GM23338 (cell line): ENCODE measurements at regions not wholly inside any gene's neighbourhood (a gene's known extent, or its start where the extent isn't known, plus 50 kb on each side); places are given as distances from the start of the nearest gene placed in this dataset.

Experiments used
- ATAC-seq: fragments of 200-7000 bp; cut with Tn5 transposase; 3 replicates; pipeline ENCODE4 v1.9.1; 2020
- DNase-seq: peaks from one replicate; pipeline ENCODE4 v3.0.0-alpha.2; 2015; ENCODE audit warnings: low spot score
- H2AFZ ChIP-seq: fragments of 200-600 bp; sonication (generic); 2 replicates; pipeline ENCODE4 v1.8.0; 2016; ENCODE audit warnings: antibody characterized with exemption, mild to moderate bottlenecking, moderate library complexity
- H3F3A ChIP-seq: fragments of 200-600 bp; sonication (generic); replicated peaks from 2 replicates; pipeline ENCODE4 v1.8.0; 2017; ENCODE audit warnings: antibody characterized with exemption, mixed run types, low read depth
- H3K27ac ChIP-seq: fragments of 200-600 bp; sonication (generic); 2 replicates; pipeline ENCODE4 v1.6.1; 2016; ENCODE audit warnings: low read depth
- H3K27me3 ChIP-seq: fragments of 200-600 bp; sonication (generic); 2 replicates; pipeline ENCODE4 v1.8.0; 2016; ENCODE audit warnings: mild to moderate bottlenecking, mixed run types, moderate library complexity; ENCODE audit not compliant: insufficient read depth
- H3K36me3 ChIP-seq: fragments of 200-600 bp; sonication (generic); 2 replicates; pipeline ENCODE4 v1.8.0; 2016; ENCODE audit warnings: mild to moderate bottlenecking; ENCODE audit not compliant: insufficient read depth
- H3K4me1 ChIP-seq: fragments of 200-600 bp; sonication (generic); 2 replicates; pipeline ENCODE4 v1.8.0; 2016; ENCODE audit warnings: mild to moderate bottlenecking, moderate library complexity; ENCODE audit not compliant: insufficient read depth
- H3K4me2 ChIP-seq: fragments of 200-600 bp; sonication (generic); 2 replicates; pipeline ENCODE4 v1.7.1; 2017; ENCODE audit warnings: mixed run types
- H3K4me3 ChIP-seq: fragments of 200-600 bp; sonication (generic); 2 replicates; pipeline ENCODE4 v1.6.1; 2016; ENCODE audit warnings: mixed run types
- H3K79me2 ChIP-seq: fragments of 200-600 bp; sonication (generic); replicated peaks from 2 replicates; pipeline ENCODE4 v1.8.0; 2017; ENCODE audit warnings: mild to moderate bottlenecking; ENCODE audit not compliant: insufficient read depth
- H3K9me2 ChIP-seq: fragments of 200-600 bp; sonication (generic); 2 replicates; pipeline ENCODE4 v1.8.0; 2017; ENCODE audit not compliant: insufficient read depth
- H4K20me1 ChIP-seq: fragments of 200-600 bp; sonication (generic); replicated peaks from 2 replicates; pipeline ENCODE4 v1.8.0; 2017; ENCODE audit warnings: mild to moderate bottlenecking; ENCODE audit not compliant: insufficient read depth
- H3K27ac Mint-ChIP-seq: 2 replicates; pipeline ENCODE4 v1.8.0; 2020; ENCODE audit warnings: inconsistent platforms, mild to moderate bottlenecking, moderate library complexity, mixed read lengths
- H3K27me3 Mint-ChIP-seq: 3 replicates; pipeline ENCODE4 v1.8.0; 2022; ENCODE audit warnings: low read depth, mild to moderate bottlenecking, moderate library complexity, mixed read lengths, inconsistent platforms; ENCODE audit not compliant: insufficient read depth, poor library complexity
- H3K36me3 Mint-ChIP-seq: 3 replicates; pipeline ENCODE4 v1.8.0; 2021; ENCODE audit warnings: low read depth, mild to moderate bottlenecking, inconsistent platforms, moderate library complexity, mixed read lengths
- H3K4me1 Mint-ChIP-seq: 3 replicates; pipeline ENCODE4 v1.8.0; 2020; ENCODE audit warnings: mild to moderate bottlenecking, inconsistent platforms, mixed read lengths
- H3K4me3 Mint-ChIP-seq: 3 replicates; pipeline ENCODE4 v1.8.0; 2021; ENCODE audit warnings: moderate library complexity, mild to moderate bottlenecking, inconsistent platforms, mixed read lengths
- H3K9me3 Mint-ChIP-seq: 3 replicates; pipeline ENCODE4 v1.8.0; 2020; ENCODE audit warnings: moderate library complexity, mild to moderate bottlenecking, inconsistent platforms, mixed read lengths
- EZH2 ChIP-seq: fragments of 200-600 bp; sonication (generic); IDR thresholded peaks from one replicate; pipeline ENCODE4 v1.8.0; 2017; ENCODE audit warnings: antibody characterized with exemption, mild to moderate bottlenecking, low read depth; ENCODE audit not compliant: unreplicated experiment
- JUNB ChIP-seq: IDR thresholded peaks from one replicate; pipeline ENCODE4 v1.6.1; 2016; ENCODE audit warnings: antibody characterized with exemption; ENCODE audit not compliant: unreplicated experiment
- NANOG ChIP-seq: IDR thresholded peaks from 2 replicates; pipeline ENCODE4 v1.6.1; 2016; ENCODE audit warnings: antibody characterized with exemption, borderline replicate concordance
- STAT1 ChIP-seq: IDR thresholded peaks from one replicate; pipeline ENCODE4 v1.6.1; 2016; ENCODE audit warnings: antibody characterized with exemption; ENCODE audit not compliant: unreplicated experiment
- ZNF114 ChIP-seq: fragments of 250-450 bp; sonication (Bioruptor Pico); IDR thresholded peaks from 2 replicates; pipeline ENCODE4 v1.5.0; 2020; ENCODE audit warnings: mild to moderate bottlenecking, moderate library complexity
- ZNF331 ChIP-seq: fragments of 250-450 bp; sonication (Bioruptor Pico); IDR thresholded peaks from 2 replicates; pipeline ENCODE4 v1.5.0; 2020; ENCODE audit warnings: low read depth, mild to moderate bottlenecking, moderate library complexity
- TF ChIP-seq, protein P1 (sequence below): fragments of 250-450 bp; sonication (Bioruptor Pico); IDR thresholded peaks from 2 replicates; pipeline ENCODE4 v1.5.0; 2020; ENCODE audit warnings: mild to moderate bottlenecking, moderate library complexity
- TF ChIP-seq, protein P2 (sequence below), 2 experiments: fragments of 200-600 bp in 1 of 2; sonication (generic) in 1 of 2; conservative IDR thresholded peaks; 2 replicates each; pipeline versions ENCODE4 v1.5.1 to v1.6.1; 2016 to 2017; ENCODE audit warnings: antibody characterized with exemption in 2 of 2, low read depth in 2 of 2, mild to moderate bottlenecking in 2 of 2, moderate library complexity in 1 of 2

DNA sequence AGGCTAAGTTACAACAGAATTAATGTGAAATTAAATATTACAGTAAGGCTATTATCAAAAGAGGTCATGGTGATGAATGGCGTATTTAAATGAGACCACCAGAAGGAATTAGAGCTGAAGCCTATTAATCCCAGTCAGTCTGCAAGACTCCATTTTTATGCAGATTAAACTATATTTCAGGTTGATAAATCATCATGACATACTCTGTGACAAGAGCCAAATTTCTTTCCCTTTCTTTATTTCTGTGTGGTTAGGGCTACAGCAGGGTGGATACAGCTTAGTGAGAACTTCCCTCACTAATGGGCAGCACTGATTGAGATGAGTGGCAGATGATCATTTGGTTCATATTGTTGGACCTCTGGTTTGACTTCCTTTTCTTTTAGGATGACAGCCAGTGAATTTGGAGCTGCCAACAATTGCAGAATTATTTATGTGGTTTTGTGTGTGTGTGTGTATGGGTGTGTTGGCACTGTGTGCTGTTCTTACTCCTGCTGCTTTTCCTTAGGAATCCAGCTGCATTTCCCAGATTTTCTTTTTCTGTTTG lies 481.3 kb downstream of the PIK3C3 start:
- Mint-ChIP-seq H3K9me3 (peaks cover 10% of the 10 kb centered on the region; the same call in 2 of the 3 replicates), H3K4me1 (no peaks in the 10 kb centered on the region)
- no peak for ATAC-seq

More for the DNA sequence above, 481.3 kb downstream of the PIK3C3 start:
- no peaks in the 10 kb centered on the region for H3K79me2 ChIP-seq
- Mint-ChIP-seq H3K27ac (no peak overlapping the region), H3K27me3 (no peaks in the 10 kb centered on the region), H3K36me3 (peaks cover 3% of the 10 kb centered on the region; the same call in 1 of the 3 replicates), H3K4me3 (no peak overlapping the region)
- DNase-seq, result no peak
- H2AFZ ChIP-seq, result no peak overlapping the region
- no peaks in the 10 kb centered on the region for H4K20me1 ChIP-seq
- no peak overlapping the region for H3K4me2 ChIP-seq
- no peak overlapping the region for H3K27ac ChIP-seq
- no peaks in the 10 kb centered on the region for H3K9me2 ChIP-seq
- no peak for TF ChIP-seq STAT1
- no peak for TF ChIP-seq ZNF331 (CRISPR knock-in tag)
- TF ChIP-seq, protein P1, sequence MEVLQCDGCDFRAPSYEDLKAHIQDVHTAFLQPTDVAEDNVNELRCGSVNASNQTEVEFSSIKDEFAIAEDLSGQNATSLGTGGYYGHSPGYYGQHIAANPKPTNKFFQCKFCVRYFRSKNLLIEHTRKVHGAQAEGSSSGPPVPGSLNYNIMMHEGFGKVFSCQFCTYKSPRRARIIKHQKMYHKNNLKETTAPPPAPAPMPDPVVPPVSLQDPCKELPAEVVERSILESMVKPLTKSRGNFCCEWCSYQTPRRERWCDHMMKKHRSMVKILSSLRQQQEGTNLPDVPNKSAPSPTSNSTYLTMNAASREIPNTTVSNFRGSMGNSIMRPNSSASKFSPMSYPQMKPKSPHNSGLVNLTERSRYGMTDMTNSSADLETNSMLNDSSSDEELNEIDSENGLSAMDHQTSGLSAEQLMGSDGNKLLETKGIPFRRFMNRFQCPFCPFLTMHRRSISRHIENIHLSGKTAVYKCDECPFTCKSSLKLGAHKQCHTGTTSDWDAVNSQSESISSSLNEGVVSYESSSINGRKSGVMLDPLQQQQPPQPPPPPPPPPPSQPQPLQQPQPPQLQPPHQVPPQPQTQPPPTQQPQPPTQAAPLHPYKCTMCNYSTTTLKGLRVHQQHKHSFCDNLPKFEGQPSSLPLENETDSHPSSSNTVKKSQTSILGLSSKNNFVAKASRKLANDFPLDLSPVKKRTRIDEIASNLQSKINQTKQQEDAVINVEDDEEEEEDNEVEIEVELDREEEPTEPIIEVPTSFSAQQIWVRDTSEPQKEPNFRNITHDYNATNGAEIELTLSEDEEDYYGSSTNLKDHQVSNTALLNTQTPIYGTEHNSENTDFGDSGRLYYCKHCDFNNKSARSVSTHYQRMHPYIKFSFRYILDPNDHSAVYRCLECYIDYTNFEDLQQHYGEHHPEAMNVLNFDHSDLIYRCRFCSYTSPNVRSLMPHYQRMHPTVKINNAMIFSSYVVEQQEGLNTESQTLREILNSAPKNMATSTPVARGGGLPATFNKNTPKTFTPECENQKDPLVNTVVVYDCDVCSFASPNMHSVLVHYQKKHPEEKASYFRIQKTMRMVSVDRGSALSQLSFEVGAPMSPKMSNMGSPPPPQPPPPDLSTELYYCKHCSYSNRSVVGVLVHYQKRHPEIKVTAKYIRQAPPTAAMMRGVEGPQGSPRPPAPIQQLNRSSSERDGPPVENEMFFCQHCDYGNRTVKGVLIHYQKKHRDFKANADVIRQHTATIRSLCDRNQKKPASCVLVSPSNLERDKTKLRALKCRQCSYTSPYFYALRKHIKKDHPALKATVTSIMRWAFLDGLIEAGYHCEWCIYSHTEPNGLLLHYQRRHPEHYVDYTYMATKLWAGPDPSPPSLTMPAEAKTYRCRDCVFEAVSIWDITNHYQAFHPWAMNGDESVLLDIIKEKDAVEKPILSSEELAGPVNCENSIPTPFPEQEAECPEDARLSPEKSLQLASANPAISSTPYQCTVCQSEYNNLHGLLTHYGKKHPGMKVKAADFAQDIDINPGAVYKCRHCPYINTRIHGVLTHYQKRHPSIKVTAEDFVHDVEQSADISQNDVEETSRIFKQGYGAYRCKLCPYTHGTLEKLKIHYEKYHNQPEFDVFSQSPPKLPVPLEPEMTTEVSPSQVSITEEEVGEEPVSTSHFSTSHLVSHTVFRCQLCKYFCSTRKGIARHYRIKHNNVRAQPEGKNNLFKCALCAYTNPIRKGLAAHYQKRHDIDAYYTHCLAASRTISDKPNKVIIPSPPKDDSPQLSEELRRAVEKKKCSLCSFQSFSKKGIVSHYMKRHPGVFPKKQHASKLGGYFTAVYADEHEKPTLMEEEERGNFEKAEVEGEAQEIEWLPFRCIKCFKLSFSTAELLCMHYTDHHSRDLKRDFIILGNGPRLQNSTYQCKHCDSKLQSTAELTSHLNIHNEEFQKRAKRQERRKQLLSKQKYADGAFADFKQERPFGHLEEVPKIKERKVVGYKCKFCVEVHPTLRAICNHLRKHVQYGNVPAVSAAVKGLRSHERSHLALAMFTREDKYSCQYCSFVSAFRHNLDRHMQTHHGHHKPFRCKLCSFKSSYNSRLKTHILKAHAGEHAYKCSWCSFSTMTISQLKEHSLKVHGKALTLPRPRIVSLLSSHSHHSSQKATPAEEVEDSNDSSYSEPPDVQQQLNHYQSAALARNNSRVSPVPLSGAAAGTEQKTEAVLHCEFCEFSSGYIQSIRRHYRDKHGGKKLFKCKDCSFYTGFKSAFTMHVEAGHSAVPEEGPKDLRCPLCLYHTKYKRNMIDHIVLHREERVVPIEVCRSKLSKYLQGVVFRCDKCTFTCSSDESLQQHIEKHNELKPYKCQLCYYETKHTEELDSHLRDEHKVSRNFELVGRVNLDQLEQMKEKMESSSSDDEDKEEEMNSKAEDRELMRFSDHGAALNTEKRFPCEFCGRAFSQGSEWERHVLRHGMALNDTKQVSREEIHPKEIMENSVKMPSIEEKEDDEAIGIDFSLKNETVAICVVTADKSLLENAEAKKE (CRISPR knock-in tag), result no peak
- no peak for TF ChIP-seq NANOG
- TF ChIP-seq JUNB, result no peak
- no peak for TF ChIP-seq EZH2
- TF ChIP-seq, protein P2, sequence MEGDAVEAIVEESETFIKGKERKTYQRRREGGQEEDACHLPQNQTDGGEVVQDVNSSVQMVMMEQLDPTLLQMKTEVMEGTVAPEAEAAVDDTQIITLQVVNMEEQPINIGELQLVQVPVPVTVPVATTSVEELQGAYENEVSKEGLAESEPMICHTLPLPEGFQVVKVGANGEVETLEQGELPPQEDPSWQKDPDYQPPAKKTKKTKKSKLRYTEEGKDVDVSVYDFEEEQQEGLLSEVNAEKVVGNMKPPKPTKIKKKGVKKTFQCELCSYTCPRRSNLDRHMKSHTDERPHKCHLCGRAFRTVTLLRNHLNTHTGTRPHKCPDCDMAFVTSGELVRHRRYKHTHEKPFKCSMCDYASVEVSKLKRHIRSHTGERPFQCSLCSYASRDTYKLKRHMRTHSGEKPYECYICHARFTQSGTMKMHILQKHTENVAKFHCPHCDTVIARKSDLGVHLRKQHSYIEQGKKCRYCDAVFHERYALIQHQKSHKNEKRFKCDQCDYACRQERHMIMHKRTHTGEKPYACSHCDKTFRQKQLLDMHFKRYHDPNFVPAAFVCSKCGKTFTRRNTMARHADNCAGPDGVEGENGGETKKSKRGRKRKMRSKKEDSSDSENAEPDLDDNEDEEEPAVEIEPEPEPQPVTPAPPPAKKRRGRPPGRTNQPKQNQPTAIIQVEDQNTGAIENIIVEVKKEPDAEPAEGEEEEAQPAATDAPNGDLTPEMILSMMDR (conservative IDR thresholded peaks at IDR 0.05; ENCODE audit: low read depth in 2 of 2), result no peak
- TF ChIP-seq ZNF114, result no peak
- no peak overlapping the region for H3K4me3 ChIP-seq
- H3K4me1 ChIP-seq, result no peaks in the 10 kb centered on the region
- H3K27me3 ChIP-seq, result no peaks in the 10 kb centered on the region
- no peaks in the 10 kb centered on the region for H3K36me3 ChIP-seq
- H3F3A ChIP-seq, result no peaks in the 10 kb centered on the region
